OCI-LY7 (cell line): ENCODE measurements at regions not wholly inside any gene's neighbourhood (a gene's known extent, or its start where the extent isn't known, plus 50 kb on each side); places are given as distances from the start of the nearest gene placed in this dataset.

Experiments
- EZH2phosphoT487 ChIP-seq: fragments of 200-600 bp; sonication (generic); IDR thresholded peaks from 2 replicates; pipeline ENCODE4 v1.6.1; 2018; ENCODE audit warnings: low read depth, borderline replicate concordance, mild to moderate bottlenecking, mixed run types, antibody characterized with exemption, low read length, moderate library complexity, mixed read lengths
- TF ChIP-seq, protein P1 (sequence below): fragments of 200-600 bp; sonication (generic); conservative IDR thresholded peaks from 2 replicates; pipeline ENCODE4 v1.5.1; 2014; ENCODE audit warnings: mild to moderate bottlenecking, antibody characterized with exemption, low read length, moderate library complexity, mixed read lengths

DNA sequence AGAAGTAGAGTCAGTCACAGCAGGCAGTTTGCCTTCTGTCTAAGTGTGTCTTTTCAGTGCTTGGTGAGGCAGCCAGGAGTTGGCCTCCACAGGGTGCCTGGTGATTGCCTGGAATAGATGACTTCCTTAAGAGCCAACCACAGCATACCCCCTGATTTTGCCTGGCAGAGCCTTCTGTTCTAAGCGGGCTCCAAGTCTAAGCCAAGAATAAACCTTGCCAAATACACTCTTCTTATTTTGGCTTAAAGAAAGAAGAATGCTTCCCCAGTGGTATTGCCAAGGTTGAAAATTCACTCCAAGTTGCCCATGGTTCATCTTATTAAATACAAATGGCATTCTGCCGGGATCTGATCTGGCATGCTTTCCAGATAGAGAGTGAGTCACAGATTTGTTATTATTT is 1424.8 kb upstream of the EYS start:
- TF ChIP-seq, protein P1, sequence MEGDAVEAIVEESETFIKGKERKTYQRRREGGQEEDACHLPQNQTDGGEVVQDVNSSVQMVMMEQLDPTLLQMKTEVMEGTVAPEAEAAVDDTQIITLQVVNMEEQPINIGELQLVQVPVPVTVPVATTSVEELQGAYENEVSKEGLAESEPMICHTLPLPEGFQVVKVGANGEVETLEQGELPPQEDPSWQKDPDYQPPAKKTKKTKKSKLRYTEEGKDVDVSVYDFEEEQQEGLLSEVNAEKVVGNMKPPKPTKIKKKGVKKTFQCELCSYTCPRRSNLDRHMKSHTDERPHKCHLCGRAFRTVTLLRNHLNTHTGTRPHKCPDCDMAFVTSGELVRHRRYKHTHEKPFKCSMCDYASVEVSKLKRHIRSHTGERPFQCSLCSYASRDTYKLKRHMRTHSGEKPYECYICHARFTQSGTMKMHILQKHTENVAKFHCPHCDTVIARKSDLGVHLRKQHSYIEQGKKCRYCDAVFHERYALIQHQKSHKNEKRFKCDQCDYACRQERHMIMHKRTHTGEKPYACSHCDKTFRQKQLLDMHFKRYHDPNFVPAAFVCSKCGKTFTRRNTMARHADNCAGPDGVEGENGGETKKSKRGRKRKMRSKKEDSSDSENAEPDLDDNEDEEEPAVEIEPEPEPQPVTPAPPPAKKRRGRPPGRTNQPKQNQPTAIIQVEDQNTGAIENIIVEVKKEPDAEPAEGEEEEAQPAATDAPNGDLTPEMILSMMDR = no peak
- no peak for TF ChIP-seq EZH2phosphoT487
